Colon (tissue), 2 donors: ENCODE measurements at regions not wholly inside any gene's neighbourhood (a gene's known extent, or its start where the extent isn't known, plus 50 kb on each side); places are given as distances from the start of the nearest gene placed in this dataset.
"Not testable (repeated sequence)": the region's sequence is repeated elsewhere in the genome, so short reads cannot be mapped to it uniquely, and the experiment has no call there.

Experiments used
- FAIRE-seq: peaks from 2 replicates; lab custom pipeline; 2012; peaks lifted over from hg19 to GRCh38; lab: Jason Lieb, UNC
- donor health status: control.
- donor health status: control.

GRCh38 chr20:19834783-19835182, 76.7 kb downstream of the RIN2 start:
- FAIRE-seq, result no peak

- FAIRE-seq, result no peak
Measured at GRCh38 chr20:19835533-19836222, 77.6 kb downstream of the RIN2 start.

- no peak for FAIRE-seq
Measured at GRCh38 chr20:19838468-19838867, 80.4 kb downstream of the RIN2 start.

GRCh38 chr20:19839053-19839452, 81.0 kb downstream of the RIN2 start:
- FAIRE-seq, result no peak

GRCh38 chr20:19840111-19840710, 82.2 kb downstream of the RIN2 start:
- FAIRE-seq, result no peak

- FAIRE-seq, result no peak
Measured at GRCh38 chr20:19841740-19842139, 83.7 kb downstream of the RIN2 start.

- not testable (repeated sequence) for FAIRE-seq
Measured at GRCh38 chr20:19844850-19845249, 86.8 kb downstream of the RIN2 start.

- no peak for FAIRE-seq
Measured at GRCh38 chr20:19847383-19847782, 89.3 kb downstream of the RIN2 start.

GRCh38 chr20:19849341-19850197, 91.5 kb downstream of the RIN2 start:
- no peak for FAIRE-seq

GRCh38 chr20:19850198-19850533, 92.1 kb downstream of the RIN2 start:
- FAIRE-seq, result no peak

- FAIRE-seq, result no peak
Measured at GRCh38 chr20:19851861-19852260, 93.8 kb downstream of the RIN2 start.

GRCh38 chr20:19855416-19855815, 97.4 kb downstream of the RIN2 start:
- no peak for FAIRE-seq

GRCh38 chr20:19858466-19859371, 100.7 kb downstream of the RIN2 start:
- no peak for FAIRE-seq

GRCh38 chr20:19859444-19859843, 101.4 kb downstream of the RIN2 start:
- FAIRE-seq, result no peak

GRCh38 chr20:19860737-19861136, 102.7 kb downstream of the RIN2 start:
- no peak for FAIRE-seq

GRCh38 chr20:19861147-19861759, 103.2 kb downstream of the RIN2 start:
- FAIRE-seq, result no peak

- no peak for FAIRE-seq
Measured at GRCh38 chr20:19864130-19864529, 106.1 kb downstream of the RIN2 start.

- FAIRE-seq, result no peak
Measured at GRCh38 chr20:19866070-19866469, 108.0 kb downstream of the RIN2 start.

- no peak for FAIRE-seq
Measured at GRCh38 chr20:19867074-19867473, 109.0 kb downstream of the RIN2 start.

- FAIRE-seq, result no peak
Measured at GRCh38 chr20:19867940-19868371, 109.9 kb downstream of the RIN2 start.

GRCh38 chr20:19868441-19868840, 110.4 kb downstream of the RIN2 start:
- FAIRE-seq, result no peak

GRCh38 chr20:19872001-19872400, 113.9 kb downstream of the RIN2 start:
- FAIRE-seq, result no peak
